Mesodermal cell (in vitro differentiated cells): ENCODE measurements at regions not wholly inside any gene's neighbourhood (a gene's known extent, or its start where the extent isn't known, plus 50 kb on each side); places are given as distances from the start of the nearest gene placed in this dataset.
"Not testable (repeated sequence)": the region's sequence is repeated elsewhere in the genome, so short reads cannot be mapped to it uniquely, and the experiment has no call there.

ENCODE experiments used
- H3K27ac ChIP-seq: 2 replicates; pipeline ENCODE4 v1.7.0; 2013; ENCODE audit warnings: mild to moderate bottlenecking, low read depth, low read length, moderate library complexity; ENCODE audit not compliant: severe bottlenecking
- H3K36me3 ChIP-seq: 2 replicates; pipeline ENCODE4 v1.7.1; 2013; ENCODE audit warnings: mild to moderate bottlenecking, low read length, moderate library complexity; ENCODE audit not compliant: control insufficient read depth, insufficient read depth
- H3K4me1 ChIP-seq: one replicate; pipeline ENCODE4 v1.7.1; 2013; ENCODE audit warnings: mild to moderate bottlenecking, low read length; ENCODE audit not compliant: insufficient read depth, control insufficient read depth, poor library complexity, severe bottlenecking
- H3K4me3 ChIP-seq: 2 replicates; pipeline ENCODE4 v1.7.0; 2013; ENCODE audit warnings: low read length, control low read depth, mild to moderate bottlenecking; ENCODE audit not compliant: insufficient read depth, poor library complexity, severe bottlenecking; ENCODE audit errors: extremely low read depth
- H3K9me3 ChIP-seq: 2 replicates; pipeline ENCODE4 v1.7.1; 2013; ENCODE audit warnings: mild to moderate bottlenecking, low read length, moderate library complexity; ENCODE audit not compliant: control insufficient read depth
- WGBS, 2 experiments: methylation state at CpG; one replicate each; pipeline ENCODE4 v1.1.5; 2013; ENCODE audit warnings: missing lambda C conversion rate in 2 of 2; ENCODE audit not compliant: insufficient coverage in 2 of 2; 5-methylcytosine and 5-hydroxymethylcytosine counted together

- Histone ChIP-seq H3K9me3 (no peaks in the 10 kb centered on the region), H3K36me3 (no peaks in the 10 kb centered on the region), H3K4me3 (no peak overlapping the region), H3K4me1 (no peaks in the 10 kb centered on the region), H3K27ac (no peak overlapping the region)
- 93 to 100% methylated on average over 2 of the region's 6 CpGs for WGBS, 2 experiments
Observed at GRCh38 chr6:10151144-10151915, 263.5 kb downstream of the TFAP2A start.

- no peaks in the 10 kb centered on the region for H3K4me1 ChIP-seq
- no peaks in the 10 kb centered on the region for H3K36me3 ChIP-seq
- H3K9me3 ChIP-seq = no peaks in the 10 kb centered on the region
- no peak overlapping the region for H3K27ac ChIP-seq
- no peak overlapping the region for H3K4me3 ChIP-seq
- WGBS, 2 experiments = 92 to 96% methylated on average over 10 to 12 of the region's 12 CpGs
Observed at GRCh38 chr6:10149603-10150002, 265.3 kb downstream of the TFAP2A start.

DNA sequence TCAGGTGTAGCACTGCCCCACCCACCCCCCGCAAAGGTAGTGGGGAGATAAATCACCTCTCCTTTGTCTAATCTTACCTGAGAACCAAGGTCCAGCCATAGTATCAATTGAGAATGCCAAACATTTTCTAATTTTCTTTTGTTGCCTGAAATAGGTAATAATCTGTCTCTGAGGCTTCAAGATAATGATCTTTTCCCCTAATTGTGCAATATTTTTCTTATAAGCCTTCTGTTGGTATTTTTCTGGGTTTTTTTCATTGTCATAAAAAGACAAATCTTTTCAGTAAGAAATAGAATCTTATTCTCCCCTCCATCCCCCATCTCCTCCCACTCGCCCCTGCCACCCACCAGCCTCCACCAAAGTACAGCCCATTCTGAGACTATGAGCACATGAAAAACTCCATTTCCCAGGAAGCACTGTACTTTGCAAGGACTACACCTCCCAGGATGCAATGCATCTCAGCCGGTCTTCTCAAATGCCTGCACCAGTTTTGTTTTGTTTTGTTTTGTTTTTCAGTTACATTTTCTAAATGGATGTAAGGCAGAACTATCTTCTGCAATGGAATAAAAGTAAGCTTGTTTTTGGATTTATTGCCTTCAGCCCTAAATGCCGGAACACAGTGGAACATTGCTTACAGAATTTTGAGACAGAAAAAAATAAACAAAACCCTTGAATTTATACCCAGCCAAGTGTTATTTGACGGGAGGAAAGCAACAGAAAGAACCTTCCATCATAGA is 268.0 kb downstream of the TFAP2A start:
- Histone ChIP-seq H3K9me3 (no peaks in the 10 kb centered on the region), H3K27ac (no peak overlapping the region), H3K4me1 (no peaks in the 10 kb centered on the region), H3K4me3 (no peak overlapping the region), H3K36me3 (no peaks in the 10 kb centered on the region)
- 75 to 100% methylated on average over 1 of the region's 5 CpGs for WGBS, 2 experiments

DNA sequence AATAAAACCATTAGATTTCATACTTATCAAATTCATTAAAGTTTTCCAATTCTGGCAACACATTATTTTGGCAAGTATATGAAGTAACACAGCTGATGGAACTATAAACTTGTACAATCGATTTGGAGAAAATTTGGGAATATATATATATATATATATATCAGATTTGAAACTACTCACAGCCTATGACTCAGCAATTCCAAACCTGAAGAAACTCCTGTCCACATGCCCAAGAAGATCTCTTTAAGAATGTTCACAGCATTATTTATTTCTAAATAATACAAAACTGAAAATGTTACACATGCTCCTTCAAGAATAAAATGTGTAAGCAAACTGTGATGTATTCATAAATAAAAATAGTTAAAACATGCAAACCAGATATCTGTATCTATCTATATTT is 270.1 kb downstream of the TFAP2A start:
- H3K4me3 ChIP-seq = no peak overlapping the region
- WGBS, 2 experiments = no CpG with 5 or more reads among the region's 1 CpG
- no peaks in the 10 kb centered on the region for H3K36me3 ChIP-seq
- H3K9me3 ChIP-seq = no peaks in the 10 kb centered on the region
- no peaks in the 10 kb centered on the region for H3K4me1 ChIP-seq
- no peak overlapping the region for H3K27ac ChIP-seq

- H3K4me3 ChIP-seq = no peak overlapping the region
- H3K4me1 ChIP-seq = peaks cover 4% of the 10 kb centered on the region
- WGBS, 2 experiments = 78 to 80% methylated on average over 2 to 3 of the region's 3 CpGs
- H3K9me3 ChIP-seq = no peaks in the 10 kb centered on the region
- H3K27ac ChIP-seq = no peak overlapping the region
- no peaks in the 10 kb centered on the region for H3K36me3 ChIP-seq
Observed at GRCh38 chr6:10141746-10142443, 273.0 kb downstream of the TFAP2A start.

DNA sequence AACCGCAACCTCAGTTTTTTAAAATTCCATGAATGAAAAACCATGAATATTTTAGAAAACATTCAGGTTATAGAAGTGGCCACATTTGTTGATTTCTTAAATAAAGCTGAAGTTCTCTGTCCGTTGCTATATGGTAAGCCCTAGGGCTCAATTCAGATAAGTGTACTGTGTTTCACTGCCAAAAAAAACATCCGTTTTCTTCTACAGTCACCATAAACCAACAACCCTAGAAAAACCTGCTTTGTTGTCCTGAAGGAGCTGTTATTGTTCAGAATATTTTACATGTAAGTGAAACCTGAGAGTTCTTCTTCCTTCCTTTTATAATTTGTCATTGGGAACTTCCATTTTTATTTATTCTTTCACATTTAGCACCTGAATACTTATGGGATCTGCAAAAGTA is 274.1 kb downstream of the TFAP2A start:
- no peak overlapping the region for H3K4me3 ChIP-seq
- WGBS, 2 experiments = 83% methylated on average over 1 of the region's 3 CpGs; no CpG with 5 or more reads in 1 of the 2 experiments

DNA sequence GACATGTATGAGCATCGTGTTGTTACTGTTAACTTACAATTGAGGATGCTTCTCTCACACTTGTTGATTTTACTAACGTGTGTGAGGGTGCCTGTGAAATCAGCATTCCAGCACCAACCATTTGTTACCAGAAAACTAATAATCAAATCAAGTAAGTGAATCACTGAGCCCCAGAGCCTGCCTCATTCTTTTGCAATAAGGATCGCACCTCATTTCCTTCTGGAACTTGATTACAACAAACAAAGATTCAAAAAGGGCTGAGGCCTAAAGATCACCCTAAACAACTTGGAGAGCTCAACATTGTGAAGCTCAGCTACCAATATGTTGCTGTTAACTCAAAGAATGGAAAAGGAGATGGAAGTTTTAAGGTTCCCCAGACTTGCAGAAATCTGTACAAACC is 274.7 kb downstream of the TFAP2A start:
- Histone ChIP-seq H3K9me3 (no peaks in the 10 kb centered on the region), H3K4me1 (peaks cover 4% of the 10 kb centered on the region), H3K27ac (no peak overlapping the region), H3K36me3 (no peaks in the 10 kb centered on the region), H3K4me3 (no peak overlapping the region)
- WGBS, 2 experiments = 93 to 100% methylated on average over 1 to 2 of the region's 3 CpGs

More for the DNA sequence above, 274.1 kb downstream of the TFAP2A start:
- Histone ChIP-seq H3K9me3 (no peaks in the 10 kb centered on the region), H3K36me3 (no peaks in the 10 kb centered on the region), H3K4me1 (peaks cover 4% of the 10 kb centered on the region), H3K27ac (no peak overlapping the region)

- H3K36me3 ChIP-seq = no peaks in the 10 kb centered on the region
- WGBS, 2 experiments = 100% methylated on average over 1 of the region's 3 CpGs; no CpG with 5 or more reads in 1 of the 2 experiments
- no peaks in the 10 kb centered on the region for H3K9me3 ChIP-seq
- no peak overlapping the region for H3K4me3 ChIP-seq
- H3K4me1 ChIP-seq = peaks cover 4% of the 10 kb centered on the region
- no peak overlapping the region for H3K27ac ChIP-seq
Observed at GRCh38 chr6:10138917-10139316, 276.0 kb downstream of the TFAP2A start.

DNA sequence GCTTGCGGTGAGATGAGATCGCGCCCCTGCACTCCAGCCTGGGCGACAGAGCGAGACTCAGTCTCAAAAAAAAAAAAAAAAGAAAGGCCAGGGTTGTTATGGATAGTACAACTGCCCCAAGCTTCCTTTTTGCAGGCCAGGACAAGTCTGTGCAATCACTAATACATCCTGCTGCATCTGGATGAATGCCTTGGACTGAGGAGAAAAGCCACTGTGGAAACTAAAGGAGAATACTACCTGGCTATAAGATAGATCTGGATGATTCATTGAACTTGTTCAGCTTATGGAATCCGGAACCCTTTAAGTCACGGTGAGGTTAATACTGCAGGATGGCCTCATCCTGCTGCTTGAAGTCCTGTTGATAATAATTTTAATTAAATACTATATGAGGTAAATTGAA is 278.2 kb downstream of the TFAP2A start:
- H3K9me3 ChIP-seq = no peaks in the 10 kb centered on the region
- WGBS, 2 experiments = 100% methylated on average over 1 to 4 of the region's 7 CpGs
- peaks cover 4% of the 10 kb centered on the region for H3K4me1 ChIP-seq
- H3K4me3 ChIP-seq = no peak overlapping the region
- no peak overlapping the region for H3K27ac ChIP-seq
- H3K36me3 ChIP-seq = no peaks in the 10 kb centered on the region

GRCh38 chr6:10134185-10134584 is 280.7 kb downstream of the TFAP2A start:
- H3K27ac ChIP-seq, H3K36me3 ChIP-seq, H3K4me1 ChIP-seq, H3K9me3 ChIP-seq, H3K4me3 ChIP-seq: not testable (repeated sequence)
- WGBS, 2 experiments = 87 to 94% methylated on average over 7 to 11 of the region's 14 CpGs
